MCF 10A (cell line): ENCODE measurements at regions not wholly inside any gene's neighbourhood (a gene's known extent, or its start where the extent isn't known, plus 50 kb on each side); places are given as distances from the start of the nearest gene placed in this dataset.

Source experiments
- BruUV-seq: library from RNA; stranded (reverse); fragments of 400-500 nt; replicated peaks from 2 replicates; lab custom pipeline; 2021; lab: Mats Ljungman, UMichigan
- CTCF ChIA-PET: fragments of 300-600 bp; sonication (Branson Sonifier 250); formaldehyde crosslinking; extraction: SDS; loops from one replicate; lab custom pipeline; 2021; ENCODE audit warnings: antibody characterized with exemption, inconsistent platforms; lab: Yijun Ruan, JAX
- POLR2A ChIA-PET: fragments of 300-600, 350-650 bp; sonication (Branson Sonifier 250); formaldehyde crosslinking; extraction: SDS; loops from one replicate; lab custom pipeline; 2020; ENCODE audit warnings: antibody characterized with exemption, inconsistent platforms; lab: Yijun Ruan, JAX
- DNase-seq: peaks from one replicate; pipeline ENCODE4 v3.0.0-alpha.2; 2018; ENCODE audit not compliant: unreplicated experiment
- H3K27ac Mint-ChIP-seq: one replicate; pipeline ENCODE4 v1.8.0; 2022; ENCODE audit warnings: mild to moderate bottlenecking, low read depth, mixed read lengths; ENCODE audit not compliant: unreplicated experiment
- H3K27me3 Mint-ChIP-seq: one replicate; pipeline ENCODE4 v1.8.0; 2022; ENCODE audit warnings: mixed read lengths; ENCODE audit not compliant: insufficient read depth, unreplicated experiment
- H3K36me3 Mint-ChIP-seq: one replicate; pipeline ENCODE4 v1.8.0; 2022; ENCODE audit warnings: mild to moderate bottlenecking, moderate library complexity, mixed read lengths; ENCODE audit not compliant: insufficient read depth, unreplicated experiment
- H3K4me1 Mint-ChIP-seq: one replicate; pipeline ENCODE4 v1.8.0; 2022; ENCODE audit warnings: mixed read lengths; ENCODE audit not compliant: insufficient read depth, unreplicated experiment
- H3K4me3 Mint-ChIP-seq: one replicate; pipeline ENCODE4 v1.8.0; 2022; ENCODE audit warnings: mild to moderate bottlenecking, moderate library complexity, mixed read lengths; ENCODE audit not compliant: unreplicated experiment
- H3K9me3 Mint-ChIP-seq: one replicate; pipeline ENCODE4 v1.8.0; 2022; ENCODE audit warnings: mixed read lengths; ENCODE audit not compliant: unreplicated experiment
- CTCF ChIP-seq: fragments of 200-600 bp; IDR thresholded peaks from one replicate; pipeline ENCODE4 v1.8.0; 2022; ENCODE audit warnings: antibody characterized with exemption, mild to moderate bottlenecking; ENCODE audit not compliant: unreplicated experiment
- intact Hi-C: fragments of 100-400 bp; cut with micrococcal nuclease; formaldehyde crosslinking; loops from 2 replicates; pipeline ENCODE4 v1.14.1; 2022

- Mint-ChIP-seq H3K27ac (no peak overlapping the region), H3K4me3 (no peak overlapping the region), H3K9me3 (no peaks in the 10 kb centered on the region), H3K4me1 (no peaks in the 10 kb centered on the region), H3K27me3 (no peaks in the 10 kb centered on the region), H3K36me3 (no peaks in the 10 kb centered on the region)
- BruUV-seq, result no TSS peak
- intact Hi-C loops, result no loop called here
- no peak for TF ChIP-seq CTCF
- no peak for DNase-seq
- POLR2A ChIA-PET, result no interaction called here
- CTCF ChIA-PET, result no interaction called here
Observed at GRCh38 chr2:150389447-150389846, 98.0 kb downstream of the RND3 start.

GRCh38 chr2:150388289-150388625 is 99.2 kb downstream of the RND3 start:
- ChIA-PET CTCF (interaction anchor here (0.6 kb wide), 1 partner anchor 546 kb away, joined by 3 read pairs; no protein-coding TSS in a partner anchor), POLR2A (no interaction called here)
- Mint-ChIP-seq H3K4me3 (no peak overlapping the region), H3K36me3 (no peaks in the 10 kb centered on the region), H3K9me3 (no peaks in the 10 kb centered on the region), H3K27me3 (no peaks in the 10 kb centered on the region), H3K27ac (no peak overlapping the region), H3K4me1 (no peaks in the 10 kb centered on the region)
- no peak for TF ChIP-seq CTCF
- no TSS peak for BruUV-seq
- DNase-seq, result no peak
- intact Hi-C loops, result no loop called here

- no peaks in the 10 kb centered on the region for H3K4me1 Mint-ChIP-seq
- CTCF ChIA-PET, result interaction anchor here (0.6 kb wide), 1 partner anchor 545 kb away, joined by 3 read pairs; no protein-coding TSS in a partner anchor
- no peaks in the 10 kb centered on the region for H3K27me3 Mint-ChIP-seq
- no peak for TF ChIP-seq CTCF
- intact Hi-C loops, result no loop called here
- no peak overlapping the region for H3K27ac Mint-ChIP-seq
- POLR2A ChIA-PET, result no interaction called here
- no peaks in the 10 kb centered on the region for H3K9me3 Mint-ChIP-seq
- DNase-seq, result no peak
- no TSS peak for BruUV-seq
- no peak overlapping the region for H3K4me3 Mint-ChIP-seq
- no peaks in the 10 kb centered on the region for H3K36me3 Mint-ChIP-seq
Observed at GRCh38 chr2:150387586-150388288, 99.7 kb downstream of the RND3 start.

- no peaks in the 10 kb centered on the region for H3K4me1 Mint-ChIP-seq
- no peak overlapping the region for H3K27ac Mint-ChIP-seq
- no TSS peak for BruUV-seq
- no peaks in the 10 kb centered on the region for H3K27me3 Mint-ChIP-seq
- H3K4me3 Mint-ChIP-seq, result no peak overlapping the region
- no peak for TF ChIP-seq CTCF
- DNase-seq, result no peak
- intact Hi-C loops, result no loop called here
- no peaks in the 10 kb centered on the region for H3K36me3 Mint-ChIP-seq
- no peaks in the 10 kb centered on the region for H3K9me3 Mint-ChIP-seq
- POLR2A ChIA-PET, result no interaction called here
- CTCF ChIA-PET, result no interaction called here
Observed at GRCh38 chr2:150385211-150385610, 102.3 kb downstream of the RND3 start.
